ENCODE measurements at regions not wholly inside any gene's neighbourhood (a gene's known extent, or its start where the extent isn't known, plus 50 kb on each side); places are given as distances from the start of the nearest gene placed in this dataset.

DNA sequence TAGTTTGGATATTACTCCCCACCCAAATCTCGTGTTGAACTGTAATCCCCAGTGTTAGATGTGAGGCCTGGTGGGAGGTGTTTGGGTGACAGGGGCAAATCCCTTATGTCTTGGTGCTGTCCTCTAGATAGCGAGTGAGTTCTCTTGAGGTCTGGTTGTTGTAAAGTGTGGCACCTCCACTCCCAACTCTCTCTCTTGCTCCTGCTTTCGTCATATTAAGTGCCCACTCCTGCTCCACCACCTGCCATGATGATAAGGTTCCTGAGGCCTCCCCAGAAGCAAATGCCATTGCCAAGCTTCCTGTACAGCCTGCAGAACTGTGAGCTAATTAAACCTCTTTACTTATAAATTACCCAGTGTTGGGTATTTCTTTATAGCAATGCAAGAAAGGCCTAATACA lies 944.3 kb downstream of the ADGRL3 start:
- Histone ChIP-seq H3K4me3 (no peak overlapping the region), H3K9me3 (no peaks in the 10 kb centered on the region), H3K27ac (no peak overlapping the region), H3K36me3 (no peaks in the 10 kb centered on the region), H3K27me3 (no peaks in the 10 kb centered on the region), H3K4me1 (no peaks in the 10 kb centered on the region)
- TF ChIP-seq CTCF (IDR thresholded peaks at IDR 0.05) (no peak), POLR2A (IDR thresholded peaks at IDR 0.05) (no peak)
- no peak for DNase-seq

- Histone ChIP-seq H3K27ac (no peak overlapping the region), H3K4me1 (no peaks in the 10 kb centered on the region), H3K27me3 (no peaks in the 10 kb centered on the region), H3K4me3 (no peak overlapping the region), H3K9me3 (no peaks in the 10 kb centered on the region), H3K36me3 (no peaks in the 10 kb centered on the region)
- TF ChIP-seq CTCF (IDR thresholded peaks at IDR 0.05) (no peak), POLR2A (IDR thresholded peaks at IDR 0.05) (no peak)
- DNase-seq, result no peak
Observed at GRCh38 chr4:62135565-62136156, 935.5 kb downstream of the ADGRL3 start.

DNA sequence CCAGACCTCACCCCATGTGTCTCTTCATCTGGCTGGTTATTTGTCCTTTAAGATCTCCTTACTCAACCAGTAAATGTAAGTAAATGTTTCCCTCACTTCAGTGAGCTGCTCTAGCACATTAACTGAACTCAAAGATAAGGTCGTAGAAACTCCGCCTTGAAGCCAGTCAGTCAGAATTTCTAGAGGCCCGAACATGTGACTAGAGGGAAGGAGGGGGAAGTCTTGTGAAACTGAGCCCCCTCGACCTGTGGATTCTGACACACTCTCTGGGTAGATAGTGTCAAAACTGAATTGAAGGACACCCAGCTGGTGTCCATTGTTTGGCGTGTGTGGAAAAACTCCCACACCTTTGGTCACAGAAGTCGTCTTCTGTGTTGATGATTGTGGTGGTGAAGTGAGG lies 933.9 kb downstream of the ADGRL3 start:
- H3K36me3 ChIP-seq, result no peaks in the 10 kb centered on the region
- H3K27me3 ChIP-seq, result no peaks in the 10 kb centered on the region
- H3K27ac ChIP-seq, result no peak overlapping the region
- H3K9me3 ChIP-seq, result no peaks in the 10 kb centered on the region
- H3K4me1 ChIP-seq, result no peaks in the 10 kb centered on the region
- TF ChIP-seq CTCF (IDR thresholded peaks at IDR 0.05) (no peak), POLR2A (IDR thresholded peaks at IDR 0.05) (no peak)
- DNase-seq, result no peak
- no peak overlapping the region for H3K4me3 ChIP-seq

- DNase-seq, result no peak
- no peaks in the 10 kb centered on the region for H3K36me3 ChIP-seq
- H3K9me3 ChIP-seq, result no peaks in the 10 kb centered on the region
- no peaks in the 10 kb centered on the region for H3K4me1 ChIP-seq
- no peak overlapping the region for H3K4me3 ChIP-seq
- TF ChIP-seq POLR2A (IDR thresholded peaks at IDR 0.05), result no peak
- no peak for TF ChIP-seq CTCF (IDR thresholded peaks at IDR 0.05)
- no peak overlapping the region for H3K27ac ChIP-seq
- H3K27me3 ChIP-seq, result no peaks in the 10 kb centered on the region
Observed at GRCh38 chr4:62133101-62133897, 933.2 kb downstream of the ADGRL3 start.

GRCh38 chr4:62131049-62131448 lies 930.9 kb downstream of the ADGRL3 start:
- H3K36me3 ChIP-seq, result no peaks in the 10 kb centered on the region
- no peaks in the 10 kb centered on the region for H3K9me3 ChIP-seq
- TF ChIP-seq CTCF (IDR thresholded peaks at IDR 0.05), result no peak
- TF ChIP-seq POLR2A (IDR thresholded peaks at IDR 0.05), result no peak
- no peaks in the 10 kb centered on the region for H3K4me1 ChIP-seq
- H3K27ac ChIP-seq, result no peak overlapping the region
- DNase-seq, result no peak
- no peak overlapping the region for H3K4me3 ChIP-seq
- H3K27me3 ChIP-seq, result no peaks in the 10 kb centered on the region

Measured in Peyer's patch (tissue), 4 donors.